ENCODE measurements at regions not wholly inside any gene's neighbourhood (a gene's known extent, or its start where the extent isn't known, plus 50 kb on each side); places are given as distances from the start of the nearest gene placed in this dataset.

- no peak for TF ChIP-seq ZNF8 (CRISPR knock-in tag; IDR thresholded peaks at IDR 0.05)
- TF ChIP-seq CSDC2 (CRISPR knock-in tag; IDR thresholded peaks at IDR 0.05): no peak
- no peak for TF ChIP-seq OSR1 (CRISPR knock-in tag; IDR thresholded peaks at IDR 0.05)
- TF ChIP-seq ZNF565 (CRISPR knock-in tag; conservative IDR thresholded peaks at IDR 0.05; ENCODE audit: low read depth): no peak
- TF ChIP-seq CREB5 (CRISPR knock-in tag; IDR thresholded peaks at IDR 0.05; ENCODE audit: low read depth): no peak
- no peak for TF ChIP-seq ZFP3 (CRISPR knock-in tag; IDR thresholded peaks at IDR 0.05)
- TF ChIP-seq TSHZ2 (CRISPR knock-in tag; IDR thresholded peaks at IDR 0.05): no peak
Observed at GRCh38 chr21:35319684-35320283, 270.7 kb upstream of the RUNX1 start.

Data from SK-N-SH treated with all-trans-retinoic acid at 6 μM for 48 hours (cell line).